Loucy (cell line): ENCODE measurements at regions not wholly inside any gene's neighbourhood (a gene's known extent, or its start where the extent isn't known, plus 50 kb on each side); places are given as distances from the start of the nearest gene placed in this dataset.

Experiments
- H2AFZ ChIP-seq: fragments of 200-600 bp; sonication (generic); 2 replicates; pipeline ENCODE4 v1.6.0; 2016; ENCODE audit warnings: antibody characterized with exemption, mild to moderate bottlenecking, low read length, moderate library complexity
- H3F3A ChIP-seq: fragments of 200-600 bp; 2 replicates; pipeline ENCODE4 v1.6.0; 2016; ENCODE audit warnings: antibody characterized with exemption, low read depth, mild to moderate bottlenecking
- H3K27me3 ChIP-seq: fragments of 200-600 bp; sonication (generic); 2 replicates; pipeline ENCODE4 v1.6.1; 2014; ENCODE audit warnings: low read length, mild to moderate bottlenecking; ENCODE audit not compliant: insufficient read depth, poor library complexity, severe bottlenecking
- H3K36me3 ChIP-seq: fragments of 200-600 bp; sonication (generic); 2 replicates; pipeline ENCODE4 v1.6.1; 2016; ENCODE audit warnings: low read length; ENCODE audit not compliant: insufficient read depth
- H3K4me1 ChIP-seq: fragments of 200-600 bp; sonication (generic); 2 replicates; pipeline ENCODE4 v1.5.1; 2014; ENCODE audit warnings: low read length, mild to moderate bottlenecking; ENCODE audit not compliant: insufficient read depth, poor library complexity, severe bottlenecking
- H3K4me2 ChIP-seq: fragments of 200-600 bp; sonication (generic); 2 replicates; pipeline ENCODE4 v1.6.0; 2014; ENCODE audit warnings: antibody characterized with exemption, low read length, low read depth, mild to moderate bottlenecking; ENCODE audit not compliant: poor library complexity, severe bottlenecking
- H3K4me3 ChIP-seq: fragments of 200-600 bp; sonication (generic); 2 replicates; pipeline ENCODE4 v1.5.1; 2014; ENCODE audit warnings: low read length, mild to moderate bottlenecking, mixed read lengths; ENCODE audit not compliant: poor library complexity, severe bottlenecking
- H3K79me2 ChIP-seq: fragments of 200-600 bp; sonication (generic); 2 replicates; pipeline ENCODE4 v1.6.1; 2014; ENCODE audit warnings: low read length; ENCODE audit not compliant: insufficient read depth
- H3K9ac ChIP-seq: fragments of 200-600 bp; sonication (generic); 2 replicates; pipeline ENCODE4 v1.6.0; 2014; ENCODE audit warnings: mild to moderate bottlenecking, low read depth, low read length, moderate library complexity; ENCODE audit not compliant: poor library complexity, severe bottlenecking
- H3K9me2 ChIP-seq: fragments of 200-600 bp; sonication (generic); replicated peaks from 2 replicates; pipeline ENCODE4 v1.6.1; 2016; ENCODE audit warnings: low read depth, low read length, mixed read lengths
- H3K9me3 ChIP-seq: fragments of 200-600 bp; sonication (generic); 2 replicates; pipeline ENCODE4 v1.6.1; 2014; ENCODE audit warnings: mild to moderate bottlenecking, antibody characterized with exemption, low read length, low read depth; ENCODE audit not compliant: insufficient read depth
- H4K20me1 ChIP-seq: fragments of 200-600 bp; sonication (generic); 2 replicates; pipeline ENCODE4 v1.6.0; 2014; ENCODE audit warnings: antibody characterized with exemption, low read length, mild to moderate bottlenecking; ENCODE audit not compliant: insufficient read depth, poor library complexity, severe bottlenecking
- CTCF ChIP-seq: fragments of 200-600 bp; sonication (generic); conservative IDR thresholded peaks from 2 replicates; pipeline ENCODE4 v1.5.1; 2014; ENCODE audit warnings: mild to moderate bottlenecking, antibody characterized with exemption, low read length
- EZH2phosphoT487 ChIP-seq: fragments of 200-600 bp; IDR thresholded peaks from 2 replicates; pipeline ENCODE4 v1.6.1; 2018; ENCODE audit warnings: antibody characterized with exemption, mild to moderate bottlenecking, moderate library complexity, borderline replicate concordance

- Histone ChIP-seq H3K36me3 (no peaks in the 10 kb centered on the region), H4K20me1 (no peaks in the 10 kb centered on the region), H3K4me2 (no peak overlapping the region), H3K4me1 (no peaks in the 10 kb centered on the region), H3K9me3 (no peaks in the 10 kb centered on the region), H2AFZ (no peak overlapping the region), H3K9me2 (no peaks in the 10 kb centered on the region), H3K4me3 (no peak overlapping the region), H3K9ac (no peak overlapping the region), H3K27me3 (no peaks in the 10 kb centered on the region), H3F3A (no peaks in the 10 kb centered on the region), H3K79me2 (no peaks in the 10 kb centered on the region)
- TF ChIP-seq EZH2phosphoT487 (no peak), CTCF (no peak)
Measured at GRCh38 chr2:58480141-58480540, 239.0 kb upstream of the FANCL start.

- Histone ChIP-seq H3F3A (no peaks in the 10 kb centered on the region), H4K20me1 (no peaks in the 10 kb centered on the region), H2AFZ (no peak overlapping the region), H3K9ac (no peak overlapping the region), H3K4me3 (no peak overlapping the region), H3K9me2 (no peaks in the 10 kb centered on the region), H3K79me2 (no peaks in the 10 kb centered on the region), H3K4me2 (no peak overlapping the region), H3K9me3 (no peaks in the 10 kb centered on the region), H3K36me3 (no peaks in the 10 kb centered on the region), H3K27me3 (no peaks in the 10 kb centered on the region), H3K4me1 (no peaks in the 10 kb centered on the region)
- TF ChIP-seq EZH2phosphoT487 (no peak), CTCF (no peak)
Measured at GRCh38 chr2:58479535-58480140, 238.5 kb upstream of the FANCL start.

GRCh38 chr2:58476556-58476955 is 235.4 kb upstream of the FANCL start:
- TF ChIP-seq CTCF (no peak), EZH2phosphoT487 (no peak)
- H3K4me1 ChIP-seq, result no peaks in the 10 kb centered on the region

More at GRCh38 chr2:58476556-58476955, 235.4 kb upstream of the FANCL start:
- no peaks in the 10 kb centered on the region for H4K20me1 ChIP-seq
- H3K36me3 ChIP-seq, result no peaks in the 10 kb centered on the region
- no peak overlapping the region for H3K4me2 ChIP-seq
- H3K9me2 ChIP-seq, result no peaks in the 10 kb centered on the region
- H3F3A ChIP-seq, result no peaks in the 10 kb centered on the region
- no peaks in the 10 kb centered on the region for H3K27me3 ChIP-seq
- H3K4me3 ChIP-seq, result no peak overlapping the region
- no peak overlapping the region for H2AFZ ChIP-seq
- no peaks in the 10 kb centered on the region for H3K79me2 ChIP-seq
- H3K9me3 ChIP-seq, result no peaks in the 10 kb centered on the region
- H3K9ac ChIP-seq, result no peak overlapping the region
